Suppressor macrophage treated with lipopolysaccharide for 4 hours (primary cell): ENCODE measurements at regions not wholly inside any gene's neighbourhood (a gene's known extent, or its start where the extent isn't known, plus 50 kb on each side); places are given as distances from the start of the nearest gene placed in this dataset.
"Not testable (repeated sequence)": the region's sequence is repeated elsewhere in the genome, so short reads cannot be mapped to it uniquely, and the experiment has no call there.

ENCODE experiments used
- DNase-seq: peaks from one replicate; pipeline ENCODE4 v3.0.0-alpha.2; 2020

GRCh38 chr1:121573881-121574504, 389.2 kb downstream of the SRGAP2C start:
- not testable (repeated sequence) for DNase-seq

GRCh38 chr1:121574505-121574899, 389.7 kb downstream of the SRGAP2C start:
- not testable (repeated sequence) for DNase-seq

GRCh38 chr1:121582898-121583297, 398.1 kb downstream of the SRGAP2C start:
- not testable (repeated sequence) for DNase-seq

- DNase-seq, result no peak
Observed at GRCh38 chr1:121586369-121587229, 401.8 kb downstream of the SRGAP2C start.

GRCh38 chr1:121587230-121587569, 402.4 kb downstream of the SRGAP2C start:
- no peak for DNase-seq

GRCh38 chr1:121587777-121588176, 403.0 kb downstream of the SRGAP2C start:
- peak; percentile 3 for DNase-seq

- no peak for DNase-seq
Observed at GRCh38 chr1:121594096-121594495, 409.3 kb downstream of the SRGAP2C start.

GRCh38 chr1:121595089-121595488, 410.3 kb downstream of the SRGAP2C start:
- no peak for DNase-seq

GRCh38 chr1:121604843-121605444, 420.2 kb downstream of the SRGAP2C start:
- DNase-seq, result not testable (repeated sequence)

- DNase-seq, result not testable (repeated sequence)
Observed at GRCh38 chr1:121607499-121607898, 422.7 kb downstream of the SRGAP2C start.
